K562 (cell line): ENCODE measurements at regions not wholly inside any gene's neighbourhood (a gene's known extent, or its start where the extent isn't known, plus 50 kb on each side); places are given as distances from the start of the nearest gene placed in this dataset.

Experiments
- ATAC-seq: fragments of 200-7000 bp; cut with Tn5 transposase; 3 replicates; pipeline ENCODE4 v1.9.1; 2020; ENCODE audit warnings: moderate library complexity
- BruUV-seq: library from RNA; stranded (reverse); fragments of 400-500 nt; replicated peaks from 2 replicates; lab custom pipeline; 2021; lab: Mats Ljungman, UMichigan
- CTCF ChIA-PET: fragments of 300-600 bp; formaldehyde crosslinking; extraction: SDS; loops from one replicate; lab custom pipeline; 2021; ENCODE audit warnings: low intra/inter-chr PET ratio; lab: Yijun Ruan, JAX
- POLR2A ChIA-PET: fragments of 300-600, 350-650 bp; sonication (Branson Sonifier 250); formaldehyde crosslinking; extraction: SDS; loops from one replicate; lab custom pipeline; 2021; ENCODE audit warnings: antibody characterized with exemption, inconsistent platforms; lab: Yijun Ruan, JAX
- DNase-seq, 4 experiments: peaks; one replicate each; pipeline versions ENCODE4 v3.0.0 to v3.0.0-alpha.2; 2011 to 2018; ENCODE audit warnings: low spot score in 3 of 4, mixed read lengths in 3 of 4; ENCODE audit errors: extremely low read depth in 1 of 4
- FAIRE-seq: peaks from 2 replicates; lab custom pipeline; 2011; peaks lifted over from hg19 to GRCh38; lab: Jason Lieb, UNC
- H2AFZ ChIP-seq: 2 replicates; pipeline ENCODE4 v1.6.0; 2011; ENCODE audit warnings: low read depth, low read length, control low read depth, inconsistent platforms
- H3K27ac ChIP-seq: fragments of 200-600 bp; 3 replicates; pipeline ENCODE4 v1.8.0; 2011; ENCODE audit warnings: low read depth, mild to moderate bottlenecking, control low read depth, inconsistent platforms, low read length, moderate library complexity, mixed read lengths; ENCODE audit errors: extremely low read depth
- H3K27me3 ChIP-seq, 2 experiments: fragments of 300-600 bp in 1 of 2; 2 replicates in 1 of 2; 3 replicates in 1 of 2; pipeline versions ENCODE4 v1.6.0 to v1.8.0; 2011; ENCODE audit warnings: inconsistent platforms in 2 of 2, low read length in 2 of 2, mild to moderate bottlenecking in 1 of 2, mixed read lengths in 1 of 2, moderate library complexity in 1 of 2; ENCODE audit not compliant: control insufficient read depth in 2 of 2, insufficient read depth in 2 of 2
- H3K36me3 ChIP-seq: fragments of 300-600 bp; 3 replicates; pipeline ENCODE4 v1.8.0; 2011; ENCODE audit warnings: mild to moderate bottlenecking, low read length, inconsistent platforms; ENCODE audit not compliant: control insufficient read depth, insufficient read depth
- H3K4me1 ChIP-seq, 2 experiments: fragments of 200-600 bp in 1 of 2; replicated peaks in 1 of 2; 2 replicates in 1 of 2; 3 replicates in 1 of 2; pipeline versions ENCODE4 v1.5.1 to v1.8.0; 2011; ENCODE audit warnings: inconsistent platforms in 2 of 2, low read length in 2 of 2, mild to moderate bottlenecking in 1 of 2, mixed read lengths in 1 of 2, moderate library complexity in 1 of 2; ENCODE audit not compliant: control insufficient read depth in 2 of 2, insufficient read depth in 2 of 2
- H3K4me2 ChIP-seq: 2 replicates; pipeline ENCODE4 v1.6.1; 2011; ENCODE audit warnings: low read length, control low read depth, inconsistent platforms, mixed read lengths; ENCODE audit not compliant: insufficient read depth
- H3K4me3 ChIP-seq: fragments of 200-600 bp; sonication (generic), shearing (Covaris generic); 2 replicates; pipeline ENCODE4 v1.5.1; 2016; ENCODE audit warnings: control low read depth, inconsistent platforms
- H3K79me2 ChIP-seq: fragments of 200-600 bp; 3 replicates; pipeline ENCODE4 v1.8.0; 2011; ENCODE audit warnings: low read length, inconsistent platforms; ENCODE audit not compliant: control insufficient read depth, insufficient read depth
- H3K9ac ChIP-seq, 2 experiments: 2 replicates each; pipeline versions ENCODE4 v1.6.0 to v1.6.1; 2011; ENCODE audit warnings: low read depth in 2 of 2, low read length in 2 of 2, control low read depth in 1 of 2, inconsistent platforms in 1 of 2, mild to moderate bottlenecking in 1 of 2, mixed read lengths in 1 of 2; ENCODE audit not compliant: insufficient read depth in 1 of 2
- H3K9me1 ChIP-seq: one replicate; pipeline ENCODE4 v1.6.0; 2011; ENCODE audit warnings: inconsistent platforms, mild to moderate bottlenecking, low read length, moderate library complexity; ENCODE audit not compliant: control insufficient read depth, insufficient read depth
- H3K9me3 ChIP-seq: replicated peaks from 2 replicates; pipeline ENCODE4 v1.5.1; 2011; ENCODE audit warnings: low read depth, low read length, inconsistent platforms; ENCODE audit not compliant: control insufficient read depth, insufficient read depth
- H4K20me1 ChIP-seq: replicated peaks from 2 replicates; pipeline ENCODE4 v1.6.1; 2011; ENCODE audit warnings: low read length, inconsistent platforms, mixed read lengths; ENCODE audit not compliant: control insufficient read depth, insufficient read depth
- CTCF ChIP-seq, 3 experiments: IDR thresholded peaks in 2 of 3; conservative IDR thresholded peaks in 1 of 3; 2 replicates each; pipeline ENCODE4 v1.5.1; 2011 to 2012; ENCODE audit warnings: low read length in 3 of 3, mild to moderate bottlenecking in 3 of 3, control low read depth in 2 of 3, improper control_type of control experiment in 1 of 3, inconsistent platforms in 1 of 3, low read depth in 1 of 3, mixed read lengths in 1 of 3, moderate library complexity in 1 of 3; ENCODE audit not compliant: insufficient read depth in 2 of 3
- ZFP36 ChIP-seq: fragments of 150-350 bp; IDR thresholded peaks from 2 replicates; pipeline ENCODE4 v1.6.1; 2018; ENCODE audit warnings: low read length, low read depth; ENCODE audit not compliant: partially characterized antibody
- ZNF263 ChIP-seq: sonication (generic); formaldehyde crosslinking; IDR thresholded peaks from 2 replicates; pipeline ENCODE4 v1.8.0; 2022; ENCODE audit warnings: mild to moderate bottlenecking, missing genetic modification reagents, borderline replicate concordance
- WGBS: fragments of 100-300 bp; shearing (Covaris generic); methylation state at CpG from one replicate; pipeline ENCODE4 v1.1.6; 2016; ENCODE audit warnings: low coverage, mixed read lengths; ENCODE audit not compliant: insufficient coverage; ENCODE audit errors: missing lambda C conversion rate; 5-methylcytosine and 5-hydroxymethylcytosine counted together
- in situ Hi-C: fragments of 300-500 bp; cut with MboI; formaldehyde crosslinking; loops from 4 replicates; pipeline ENCODE4 v1.15.0; 2018; ENCODE audit warnings: inconsistent platforms, mixed read lengths
- intact Hi-C: fragments of 100-400 bp; cut with micrococcal nuclease; formaldehyde crosslinking; loops from 2 replicates; pipeline ENCODE4 v1.14.2; 2022

GRCh38 chr2:15797939-15798281, 142.4 kb upstream of the MYCN start:
- Histone ChIP-seq H2AFZ (no peak overlapping the region), H3K9me1 (peaks cover 4% of the 10 kb centered on the region), H3K27ac (no peak overlapping the region), H3K4me2 (no peak overlapping the region), H3K9ac (no peak overlapping the region), H3K36me3 (no peaks in the 10 kb centered on the region), H3K4me1 (no peaks in the 10 kb centered on the region), H3K4me3 (no peak overlapping the region), H4K20me1 (no peaks in the 10 kb centered on the region), H3K9me3 (no peaks in the 10 kb centered on the region), H3K27me3 (peaks cover 16 to 73% of the 10 kb centered on the region in 2 experiments), H3K79me2 (no peaks in the 10 kb centered on the region)
- ATAC-seq (no peak), DNase-seq (no peak), FAIRE-seq (no peak)
- TF ChIP-seq CTCF (IDR thresholded peaks at IDR 0.05 in 2 of 3, conservative IDR thresholded peaks at IDR 0.05 in 1 of 3; ENCODE audit: insufficient read depth in 2 of 3, low read depth in 1 of 3, low read length in 3 of 3) (0 out of 6 replicates have a peak, but pooled peaks of 1 of the 3 experiments have one; percentile 6), ZFP36 (peak; percentile 87), ZNF263 (CRISPR knock-in tag) (no peak)
- 0% methylated on average over 5 of the region's 5 CpGs for WGBS
- CTCF ChIA-PET: no interaction called here
- in situ Hi-C loops (no loop called here), intact Hi-C loops (no loop called here)
- POLR2A ChIA-PET: no interaction called here
- no TSS peak for BruUV-seq
